Body of pancreas (tissue), 4 donors: ENCODE measurements at regions not wholly inside any gene's neighbourhood (a gene's known extent, or its start where the extent isn't known, plus 50 kb on each side); places are given as distances from the start of the nearest gene placed in this dataset.

ENCODE experiments used
- POLR2A ChIP-seq, 3 donors: fragments of 450-650 bp; IDR thresholded peaks; one replicate each; pipeline ENCODE4 v1.6.1; 2016; ENCODE audit warnings: antibody characterized with exemption in 3 of 3, mild to moderate bottlenecking in 2 of 3
- TF ChIP-seq, protein P1 (sequence below), 7 experiments: fragments of 450-650 bp in 4 of 7; fragments of 200-600 bp in 3 of 7; sonication (generic) in 3 of 7; IDR thresholded peaks; one replicate each; pipeline ENCODE4 v1.5.1; 2016 to 2019; ENCODE audit warnings: antibody characterized with exemption in 7 of 7

GRCh38 chr7:142438235-142438922, 180.5 kb upstream of the PRSS58 start:
- TF ChIP-seq, protein P1, sequence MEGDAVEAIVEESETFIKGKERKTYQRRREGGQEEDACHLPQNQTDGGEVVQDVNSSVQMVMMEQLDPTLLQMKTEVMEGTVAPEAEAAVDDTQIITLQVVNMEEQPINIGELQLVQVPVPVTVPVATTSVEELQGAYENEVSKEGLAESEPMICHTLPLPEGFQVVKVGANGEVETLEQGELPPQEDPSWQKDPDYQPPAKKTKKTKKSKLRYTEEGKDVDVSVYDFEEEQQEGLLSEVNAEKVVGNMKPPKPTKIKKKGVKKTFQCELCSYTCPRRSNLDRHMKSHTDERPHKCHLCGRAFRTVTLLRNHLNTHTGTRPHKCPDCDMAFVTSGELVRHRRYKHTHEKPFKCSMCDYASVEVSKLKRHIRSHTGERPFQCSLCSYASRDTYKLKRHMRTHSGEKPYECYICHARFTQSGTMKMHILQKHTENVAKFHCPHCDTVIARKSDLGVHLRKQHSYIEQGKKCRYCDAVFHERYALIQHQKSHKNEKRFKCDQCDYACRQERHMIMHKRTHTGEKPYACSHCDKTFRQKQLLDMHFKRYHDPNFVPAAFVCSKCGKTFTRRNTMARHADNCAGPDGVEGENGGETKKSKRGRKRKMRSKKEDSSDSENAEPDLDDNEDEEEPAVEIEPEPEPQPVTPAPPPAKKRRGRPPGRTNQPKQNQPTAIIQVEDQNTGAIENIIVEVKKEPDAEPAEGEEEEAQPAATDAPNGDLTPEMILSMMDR (IDR thresholded peaks at IDR 0.05) = peak; percentile 20 to 63 (median 46)
- TF ChIP-seq POLR2A (IDR thresholded peaks at IDR 0.05) = no peak
